T-helper 2 cell (primary cell): ENCODE measurements at regions not wholly inside any gene's neighbourhood (a gene's known extent, or its start where the extent isn't known, plus 50 kb on each side); places are given as distances from the start of the nearest gene placed in this dataset.
"Not testable (repeated sequence)": the region's sequence is repeated elsewhere in the genome, so short reads cannot be mapped to it uniquely, and the experiment has no call there.

Source experiments
- DNase-seq, 5 experiments: peaks; one replicate each; pipeline versions ENCODE4 v3.0.0 to v3.0.0-alpha.2; 2012 to 2022

GRCh38 chr2:5587766-5588165, 104.4 kb upstream of the SOX11 start:
- no peak for DNase-seq

- no peak for DNase-seq
These were observed 103.6 kb upstream of the SOX11 start for GRCh38 chr2:5588601-5589000.

- DNase-seq: no peak
These were observed 103.0 kb upstream of the SOX11 start for GRCh38 chr2:5589183-5589582.

GRCh38 chr2:5590886-5591285, 101.3 kb upstream of the SOX11 start:
- no peak for DNase-seq

GRCh38 chr2:5592916-5593315, 99.3 kb upstream of the SOX11 start:
- no peak for DNase-seq

- no peak for DNase-seq
These were observed 97.9 kb upstream of the SOX11 start for GRCh38 chr2:5594249-5594695.

GRCh38 chr2:5596868-5597267, 95.3 kb upstream of the SOX11 start:
- DNase-seq: no peak

- DNase-seq: no peak
These were observed 94.0 kb upstream of the SOX11 start for GRCh38 chr2:5598156-5598555.

GRCh38 chr2:5609201-5609600, 83.0 kb upstream of the SOX11 start:
- no peak for DNase-seq

- no peak for DNase-seq
These were observed 79.5 kb upstream of the SOX11 start for GRCh38 chr2:5612666-5613065.

GRCh38 chr2:5616019-5616418, 76.2 kb upstream of the SOX11 start:
- DNase-seq: no peak

- no peak for DNase-seq
These were observed 74.8 kb upstream of the SOX11 start for GRCh38 chr2:5617358-5617757.

- DNase-seq: no peak
These were observed 74.4 kb upstream of the SOX11 start for GRCh38 chr2:5617796-5618195.

GRCh38 chr2:5618271-5618670, 73.9 kb upstream of the SOX11 start:
- DNase-seq: no peak

- not testable (repeated sequence) for DNase-seq
These were observed 66.6 kb upstream of the SOX11 start for GRCh38 chr2:5625556-5626065.

GRCh38 chr2:5628484-5628883, 63.7 kb upstream of the SOX11 start:
- DNase-seq: not testable (repeated sequence)

- not testable (repeated sequence) for DNase-seq
These were observed 62.7 kb upstream of the SOX11 start for GRCh38 chr2:5629510-5629909.

GRCh38 chr2:5637051-5637450, 55.1 kb upstream of the SOX11 start:
- DNase-seq: not testable (repeated sequence)
